H1 (cell line): ENCODE measurements at regions not wholly inside any gene's neighbourhood (a gene's known extent, or its start where the extent isn't known, plus 50 kb on each side); places are given as distances from the start of the nearest gene placed in this dataset.

Experiments used
- CTCF ChIA-PET: fragments of 300-600 bp; sonication (Branson Sonifier 250); formaldehyde crosslinking; loops from one replicate; lab custom pipeline; 2021; ENCODE audit not compliant: partially characterized antibody; lab: Charles Lee
- POLR2A ChIA-PET: fragments of 300-600 bp; sonication (Branson Sonifier 250); formaldehyde crosslinking; loops from one replicate; lab custom pipeline; 2021; ENCODE audit warnings: inconsistent platforms; ENCODE audit not compliant: partially characterized antibody; lab: Charles Lee
- DNase-seq, 2 experiments: peaks; one replicate each; pipeline versions ENCODE4 v3.0.0 to v3.0.0-alpha.2; 2010 to 2022; ENCODE audit warnings: low spot score in 2 of 2, low read depth in 1 of 2, mixed read lengths in 1 of 2
- FAIRE-seq: peaks from 2 replicates; lab custom pipeline; 2011; peaks lifted over from hg19 to GRCh38; lab: Jason Lieb, UNC
- H2AFZ ChIP-seq: 2 replicates; pipeline ENCODE4 v1.8.1; 2012; ENCODE audit warnings: low read length, inconsistent platforms
- H2AK5ac ChIP-seq: 2 replicates; pipeline ENCODE4 v1.6.1; 2013; ENCODE audit warnings: low read depth, low read length
- H2BK120ac ChIP-seq: replicated peaks from 2 replicates; pipeline ENCODE3; 2013; ENCODE audit warnings: low read depth, low read length, inconsistent platforms
- H2BK12ac ChIP-seq: 2 replicates; pipeline ENCODE4 v1.6.1; 2013; ENCODE audit warnings: low read depth, low read length
- H2BK15ac ChIP-seq: 2 replicates; pipeline ENCODE4 v1.6.1; 2013; ENCODE audit warnings: low read length
- H2BK20ac ChIP-seq: 2 replicates; pipeline ENCODE4 v1.6.1; 2013; ENCODE audit warnings: low read length
- H2BK5ac ChIP-seq: 2 replicates; pipeline ENCODE4 v1.6.1; 2013; ENCODE audit warnings: low read depth, low read length
- H3K14ac ChIP-seq: 2 replicates; pipeline ENCODE4 v1.6.1; 2013; ENCODE audit warnings: inconsistent platforms; ENCODE audit not compliant: insufficient read length
- H3K18ac ChIP-seq: 2 replicates; pipeline ENCODE4 v1.6.1; 2013; ENCODE audit warnings: low read length; ENCODE audit errors: extremely low read depth
- H3K23ac ChIP-seq: 2 replicates; pipeline ENCODE4 v1.6.1; 2013; ENCODE audit warnings: inconsistent platforms; ENCODE audit not compliant: insufficient read length
- H3K23me2 ChIP-seq: 2 replicates; pipeline ENCODE4 v1.6.1; 2013; ENCODE audit warnings: low read depth, low read length
- H3K27ac ChIP-seq: 2 replicates; pipeline ENCODE4 v1.6.1; 2011; ENCODE audit warnings: low read depth, low read length, inconsistent platforms
- H3K27me3 ChIP-seq, 4 experiments: replicated peaks in 1 of 4; 1 replicate in 1 of 4; 2 replicates in 3 of 4; pipeline versions ENCODE4 v1.6.1 to v1.8.1; 2011 to 2013; ENCODE audit warnings: low read length in 3 of 4, mild to moderate bottlenecking in 3 of 4, inconsistent platforms in 2 of 4, mixed read lengths in 2 of 4, moderate library complexity in 1 of 4; ENCODE audit not compliant: control insufficient read depth in 3 of 4, insufficient read depth in 3 of 4; ENCODE audit errors: extremely low read depth in 1 of 4
- H3K36me3 ChIP-seq, 4 experiments: 2 replicates each; pipeline versions ENCODE4 v1.6.1 to v1.8.1; 2011 to 2013; ENCODE audit warnings: mild to moderate bottlenecking in 4 of 4, low read length in 3 of 4, moderate library complexity in 2 of 4, control low read depth in 1 of 4, inconsistent platforms in 1 of 4; ENCODE audit not compliant: insufficient read depth in 4 of 4, control insufficient read depth in 2 of 4
- H3K4ac ChIP-seq: replicated peaks from 2 replicates; pipeline ENCODE3; 2013; ENCODE audit warnings: low read length, low read depth, mixed read lengths, inconsistent platforms; ENCODE audit not compliant: insufficient read length
- H3K4me1 ChIP-seq, 4 experiments: replicated peaks in 1 of 4; 1 replicate in 1 of 4; 2 replicates in 3 of 4; pipeline versions ENCODE4 v1.6.1 to v1.8.1; 2011 to 2013; ENCODE audit warnings: low read length in 3 of 4, inconsistent platforms in 2 of 4, mixed read lengths in 1 of 4; ENCODE audit not compliant: insufficient read depth in 4 of 4, control insufficient read depth in 3 of 4
- H3K4me2 ChIP-seq, 2 experiments: 2 replicates each; pipeline versions ENCODE4 v1.6.1 to v1.8.1; 2011 to 2013; ENCODE audit warnings: low read depth in 2 of 2, low read length in 2 of 2, control low read depth in 1 of 2, inconsistent platforms in 1 of 2, mild to moderate bottlenecking in 1 of 2; ENCODE audit not compliant: insufficient read depth in 1 of 2
- H3K4me3 ChIP-seq, 4 experiments: fragments of 200-600, 300-600 bp in 1 of 4; sonication (generic), shearing (Covaris generic), sonication (Bioruptor Twin) in 1 of 4; 2 replicates each; pipeline versions ENCODE4 v1.5.1 to v1.8.1; 2011 to 2016; ENCODE audit warnings: low read length in 4 of 4, low read depth in 3 of 4, control low read depth in 2 of 4, inconsistent platforms in 2 of 4, mild to moderate bottlenecking in 2 of 4, mixed read lengths in 1 of 4, moderate library complexity in 1 of 4; ENCODE audit not compliant: insufficient read depth in 2 of 4; ENCODE audit errors: extremely low read depth in 1 of 4
- H3K56ac ChIP-seq: replicated peaks from 2 replicates; pipeline ENCODE3; 2013; ENCODE audit warnings: low read depth, mild to moderate bottlenecking, mixed read lengths, low read length, inconsistent platforms; ENCODE audit not compliant: insufficient read length
- H3K79me1 ChIP-seq: 2 replicates; pipeline ENCODE4 v1.6.1; 2013; ENCODE audit warnings: low read depth, low read length, control low read depth
- H3K79me2 ChIP-seq, 2 experiments: 2 replicates each; pipeline versions ENCODE4 v1.6.1 to v1.8.1; 2012 to 2013; ENCODE audit warnings: low read length in 2 of 2, mild to moderate bottlenecking in 2 of 2, inconsistent platforms in 1 of 2; ENCODE audit not compliant: insufficient read depth in 2 of 2, control insufficient read depth in 1 of 2
- H3K9ac ChIP-seq, 4 experiments: replicated peaks in 1 of 4; 1 replicate in 1 of 4; 2 replicates in 3 of 4; pipeline versions ENCODE4 v1.6.1 to v1.8.1; 2011 to 2013; ENCODE audit warnings: low read depth in 3 of 4, low read length in 3 of 4, control low read depth in 2 of 4, mild to moderate bottlenecking in 2 of 4, moderate library complexity in 2 of 4, inconsistent platforms in 1 of 4; ENCODE audit errors: extremely low read depth in 1 of 4
- H3K9me3 ChIP-seq, 2 experiments: 2 replicates each; pipeline versions ENCODE4 v1.6.1 to v1.8.1; 2012 to 2013; ENCODE audit warnings: mild to moderate bottlenecking in 2 of 2, moderate library complexity in 2 of 2, control low read depth in 1 of 2, inconsistent platforms in 1 of 2, low read depth in 1 of 2, low read length in 1 of 2, mixed read lengths in 1 of 2; ENCODE audit not compliant: insufficient read depth in 2 of 2
- H4K20me1 ChIP-seq, 2 experiments: replicated peaks in 1 of 2; 2 replicates each; pipeline versions ENCODE3 to v1.8.1; 2011 to 2013; ENCODE audit warnings: inconsistent platforms in 2 of 2, low read length in 2 of 2, mild to moderate bottlenecking in 1 of 2; ENCODE audit not compliant: insufficient read depth in 2 of 2, control insufficient read depth in 1 of 2
- H4K5ac ChIP-seq: 2 replicates; pipeline ENCODE4 v1.6.1; 2013; ENCODE audit warnings: low read length, low read depth, mixed read lengths, inconsistent platforms; ENCODE audit not compliant: insufficient read length
- H4K8ac ChIP-seq: 2 replicates; pipeline ENCODE4 v1.8.0; 2013; ENCODE audit warnings: mild to moderate bottlenecking, moderate library complexity, low read length, inconsistent platforms; ENCODE audit not compliant: insufficient read depth; ENCODE audit errors: extremely low read depth
- H4K91ac ChIP-seq: replicated peaks from 2 replicates; pipeline ENCODE3; 2013; ENCODE audit warnings: low read length, mixed read lengths, inconsistent platforms; ENCODE audit not compliant: insufficient read length
- CHD2 ChIP-seq: IDR thresholded peaks from 2 replicates; pipeline ENCODE4 v1.6.1; 2012; ENCODE audit warnings: low read length, improper control_type of control experiment
- EP300 ChIP-seq, 2 experiments: IDR thresholded peaks; 1 replicate in 1 of 2; 2 replicates in 1 of 2; pipeline ENCODE4 v1.6.1; 2011 to 2012; ENCODE audit warnings: low read depth in 2 of 2, low read length in 2 of 2, mild to moderate bottlenecking in 2 of 2, borderline replicate concordance in 1 of 2, inconsistent platforms in 1 of 2, moderate library complexity in 1 of 2
- KDM4A ChIP-seq: IDR thresholded peaks from one replicate; pipeline ENCODE4 v1.7.1; 2012; ENCODE audit warnings: low read depth, mild to moderate bottlenecking, moderate library complexity, low read length, inconsistent platforms; ENCODE audit not compliant: severe bottlenecking
- NRF1 ChIP-seq: IDR thresholded peaks from 2 replicates; pipeline ENCODE4 v1.6.1; 2011; ENCODE audit warnings: mild to moderate bottlenecking, low read depth, low read length, improper control_type of control experiment
- SIRT6 ChIP-seq: IDR thresholded peaks from one replicate; pipeline ENCODE4 v1.7.1; 2012; ENCODE audit warnings: low read length, inconsistent platforms
- SP1 ChIP-seq: IDR thresholded peaks from 2 replicates; pipeline ENCODE4 v1.6.1; 2011; ENCODE audit warnings: low read depth, low read length
- WGBS, 2 experiments: shearing (Covaris generic) in 1 of 2; methylation state at CpG; one replicate each; pipeline versions ENCODE4 v1.1.6 to v1.1.7; 2013 to 2015; ENCODE audit warnings: low lambda C conversion rate in 2 of 2, mixed read lengths in 2 of 2, inconsistent platforms in 1 of 2, low coverage in 1 of 2, missing lambda C conversion rate in 1 of 2; ENCODE audit not compliant: insufficient replicate concordance in 2 of 2, insufficient coverage in 1 of 2, insufficient read length in 1 of 2; ENCODE audit errors: extremely low coverage in 1 of 2, missing lambda C conversion rate in 1 of 2; 5-methylcytosine and 5-hydroxymethylcytosine counted together

- H2BK20ac ChIP-seq: no peak overlapping the region
- no peak overlapping the region for H4K91ac ChIP-seq
- no peak overlapping the region for H2BK120ac ChIP-seq
- no peak overlapping the region for H3K9ac ChIP-seq
- no peak overlapping the region for H2BK5ac ChIP-seq
- no peaks in the 10 kb centered on the region for H4K20me1 ChIP-seq
- no peak overlapping the region for H3K4me3 ChIP-seq
- H2BK12ac ChIP-seq: no peak overlapping the region
- H2AK5ac ChIP-seq: no peak overlapping the region
- no peak overlapping the region for H3K4ac ChIP-seq
- DNase-seq (no peak), FAIRE-seq (no peak)
- no peak overlapping the region for H2BK15ac ChIP-seq
- H3K79me1 ChIP-seq: no peaks in the 10 kb centered on the region
- H3K27me3 ChIP-seq: no peaks in the 10 kb centered on the region
- H4K5ac ChIP-seq: no peak overlapping the region
- H3K23me2 ChIP-seq: no peaks in the 10 kb centered on the region
- TF ChIP-seq KDM4A: no peak
- no peak for TF ChIP-seq SIRT6
- no peak for TF ChIP-seq EP300 (IDR thresholded peaks at IDR 0.05; ENCODE audit: borderline replicate concordance in 1 of 2, low read depth in 2 of 2, low read length in 2 of 2)
- no peak for TF ChIP-seq SP1
- no peak for TF ChIP-seq CHD2
- TF ChIP-seq NRF1: no peak
- no peaks in the 10 kb centered on the region for H3K79me2 ChIP-seq
- H4K8ac ChIP-seq: no peak overlapping the region
- H3K56ac ChIP-seq: no peak overlapping the region
- H3K4me1 ChIP-seq: no peaks in the 10 kb centered on the region
- 83% methylated on average over 3 of the region's 3 CpGs; no CpG with 5 or more reads in 1 of the 2 experiments for WGBS, 2 experiments
- ChIA-PET POLR2A (no interaction called here), CTCF (no interaction called here)
- no peak overlapping the region for H2AFZ ChIP-seq
- H3K9me3 ChIP-seq: no peaks in the 10 kb centered on the region
- H3K14ac ChIP-seq: no peak overlapping the region
- no peak overlapping the region for H3K23ac ChIP-seq
- no peak overlapping the region for H3K27ac ChIP-seq
- H3K36me3 ChIP-seq: no peaks in the 10 kb centered on the region
- no peak overlapping the region for H3K18ac ChIP-seq
- H3K4me2 ChIP-seq: no peak overlapping the region
These were observed 1026.7 kb downstream of the TBC1D22A start for GRCh38 chr22:47789171-47789570.
